Ishikawa (cell line): ENCODE measurements at regions not wholly inside any gene's neighbourhood (a gene's known extent, or its start where the extent isn't known, plus 50 kb on each side); places are given as distances from the start of the nearest gene placed in this dataset.

Experiments
- CEBPB ChIP-seq: IDR thresholded peaks from 2 replicates; pipeline ENCODE4 v1.6.1; 2012
- EGR1 ChIP-seq: IDR thresholded peaks from 2 replicates; pipeline ENCODE4 v1.6.1; 2012
- EP300 ChIP-seq: IDR thresholded peaks from 2 replicates; pipeline ENCODE4 v1.6.1; 2012; ENCODE audit warnings: borderline replicate concordance
- FOXM1 ChIP-seq: IDR thresholded peaks from 2 replicates; pipeline ENCODE4 v1.6.1; 2012; ENCODE audit warnings: low read depth, borderline replicate concordance
- NFIC ChIP-seq: IDR thresholded peaks from 2 replicates; pipeline ENCODE4 v1.6.1; 2012
- TCF12 ChIP-seq: IDR thresholded peaks from 2 replicates; pipeline ENCODE4 v1.6.1; 2012; ENCODE audit warnings: low read depth
- YY1 ChIP-seq: IDR thresholded peaks from 2 replicates; pipeline ENCODE4 v1.6.1; 2012; ENCODE audit warnings: low read depth
- TF ChIP-seq, protein P1 (sequence below): IDR thresholded peaks from 2 replicates; pipeline ENCODE4 v1.6.1; 2012
- TF ChIP-seq, protein P2 (sequence below): IDR thresholded peaks from 2 replicates; pipeline ENCODE4 v1.6.1; 2012; ENCODE audit warnings: low read depth, mild to moderate bottlenecking

DNA sequence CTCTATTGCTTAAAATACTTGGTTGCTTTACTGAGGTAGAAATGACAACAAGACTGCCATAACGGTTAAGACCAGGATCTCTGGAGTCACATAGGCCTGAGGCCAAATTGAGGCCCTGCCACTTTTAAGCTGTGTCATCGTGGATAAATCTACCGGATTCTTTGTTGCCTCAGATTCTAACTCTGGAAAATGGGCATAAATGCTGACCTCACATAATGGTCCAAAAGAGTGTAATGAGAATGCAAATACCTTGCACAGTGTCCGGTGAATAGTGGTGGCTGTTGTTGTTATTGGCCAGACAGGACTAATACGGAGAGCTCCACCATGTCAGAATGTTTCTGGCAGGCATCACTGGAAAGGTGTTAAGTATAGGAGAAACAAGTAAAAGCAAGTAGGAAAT lies 346.1 kb downstream of the LMO4 start:
- no peak for TF ChIP-seq TCF12
- no peak for TF ChIP-seq FOXM1
- no peak for TF ChIP-seq EP300
- TF ChIP-seq, protein P1, sequence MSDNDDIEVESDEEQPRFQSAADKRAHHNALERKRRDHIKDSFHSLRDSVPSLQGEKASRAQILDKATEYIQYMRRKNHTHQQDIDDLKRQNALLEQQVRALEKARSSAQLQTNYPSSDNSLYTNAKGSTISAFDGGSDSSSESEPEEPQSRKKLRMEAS, result no peak
- no peak for TF ChIP-seq EGR1
- no peak for TF ChIP-seq YY1
- TF ChIP-seq, protein P2, sequence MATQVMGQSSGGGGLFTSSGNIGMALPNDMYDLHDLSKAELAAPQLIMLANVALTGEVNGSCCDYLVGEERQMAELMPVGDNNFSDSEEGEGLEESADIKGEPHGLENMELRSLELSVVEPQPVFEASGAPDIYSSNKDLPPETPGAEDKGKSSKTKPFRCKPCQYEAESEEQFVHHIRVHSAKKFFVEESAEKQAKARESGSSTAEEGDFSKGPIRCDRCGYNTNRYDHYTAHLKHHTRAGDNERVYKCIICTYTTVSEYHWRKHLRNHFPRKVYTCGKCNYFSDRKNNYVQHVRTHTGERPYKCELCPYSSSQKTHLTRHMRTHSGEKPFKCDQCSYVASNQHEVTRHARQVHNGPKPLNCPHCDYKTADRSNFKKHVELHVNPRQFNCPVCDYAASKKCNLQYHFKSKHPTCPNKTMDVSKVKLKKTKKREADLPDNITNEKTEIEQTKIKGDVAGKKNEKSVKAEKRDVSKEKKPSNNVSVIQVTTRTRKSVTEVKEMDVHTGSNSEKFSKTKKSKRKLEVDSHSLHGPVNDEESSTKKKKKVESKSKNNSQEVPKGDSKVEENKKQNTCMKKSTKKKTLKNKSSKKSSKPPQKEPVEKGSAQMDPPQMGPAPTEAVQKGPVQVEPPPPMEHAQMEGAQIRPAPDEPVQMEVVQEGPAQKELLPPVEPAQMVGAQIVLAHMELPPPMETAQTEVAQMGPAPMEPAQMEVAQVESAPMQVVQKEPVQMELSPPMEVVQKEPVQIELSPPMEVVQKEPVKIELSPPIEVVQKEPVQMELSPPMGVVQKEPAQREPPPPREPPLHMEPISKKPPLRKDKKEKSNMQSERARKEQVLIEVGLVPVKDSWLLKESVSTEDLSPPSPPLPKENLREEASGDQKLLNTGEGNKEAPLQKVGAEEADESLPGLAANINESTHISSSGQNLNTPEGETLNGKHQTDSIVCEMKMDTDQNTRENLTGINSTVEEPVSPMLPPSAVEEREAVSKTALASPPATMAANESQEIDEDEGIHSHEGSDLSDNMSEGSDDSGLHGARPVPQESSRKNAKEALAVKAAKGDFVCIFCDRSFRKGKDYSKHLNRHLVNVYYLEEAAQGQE, result no peak
- TF ChIP-seq NFIC, result no peak
- TF ChIP-seq CEBPB, result no peak
